ENCODE measurements at regions not wholly inside any gene's neighbourhood (a gene's known extent, or its start where the extent isn't known, plus 50 kb on each side); places are given as distances from the start of the nearest gene placed in this dataset. TPM values are rescaled to one million over a fixed set of nuclear protein-coding genes. Genes with fewer than 3 reads are reported as not detected.

Small RNAs in the stretch of these regions (small RNA-seq; reads per million reads assigned to genes)
- gene RNA5-8SP4, result not detected

Data from vagina (tissue), 1 donor.